ENCODE measurements at regions not wholly inside any gene's neighbourhood (a gene's known extent, or its start where the extent isn't known, plus 50 kb on each side); places are given as distances from the start of the nearest gene placed in this dataset.

DNA sequence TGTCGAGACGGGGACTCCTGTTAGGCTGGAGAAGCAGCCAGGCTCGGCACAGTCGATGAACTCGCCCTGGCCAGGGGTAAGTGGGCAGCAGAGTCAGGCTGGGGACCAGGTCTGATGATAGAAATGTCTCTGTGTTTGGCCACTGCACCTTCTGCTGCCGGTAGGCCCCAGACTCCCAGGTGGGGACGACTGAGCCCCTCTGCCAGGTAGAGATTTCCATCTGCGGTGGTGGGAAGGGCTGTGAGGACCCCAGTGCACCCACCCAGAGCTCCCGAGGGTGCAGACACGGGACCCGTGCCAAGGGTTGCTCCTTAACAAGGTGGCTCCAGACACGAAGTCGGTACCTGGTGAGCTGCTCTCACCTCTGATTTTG lies 862.5 kb downstream of the TBC1D22A start:
- TF ChIP-seq EZH2 (IDR thresholded peaks at IDR 0.05; ENCODE audit: borderline replicate concordance, insufficient read depth, low read depth, low read length, poor library complexity, severe bottlenecking) (no peak), CTCF (IDR thresholded peaks at IDR 0.05) (no peak)
